SKM-1 treated with dmso at 0.1 percent for 144 hours (cell line): ENCODE measurements at regions not wholly inside any gene's neighbourhood (a gene's known extent, or its start where the extent isn't known, plus 50 kb on each side); places are given as distances from the start of the nearest gene placed in this dataset.
"Not testable (repeated sequence)": the region's sequence is repeated elsewhere in the genome, so short reads cannot be mapped to it uniquely, and the experiment has no call there.

Experiments
- DNase-seq: peaks from one replicate; lab custom pipeline; 2025; ENCODE audit not compliant: unreplicated experiment; lab: John Stamatoyannopoulos, UW

- DNase-seq, result no peak
Measured at GRCh38 chr7:104264285-104264684, 56.5 kb upstream of the ORC5 start.

- peak; percentile 6 for DNase-seq
Measured at GRCh38 chr7:104267701-104268368, 60.0 kb upstream of the ORC5 start.

GRCh38 chr7:104271948-104272347 is 56.5 kb upstream of the LHFPL3 start:
- DNase-seq, result no peak

DNA sequence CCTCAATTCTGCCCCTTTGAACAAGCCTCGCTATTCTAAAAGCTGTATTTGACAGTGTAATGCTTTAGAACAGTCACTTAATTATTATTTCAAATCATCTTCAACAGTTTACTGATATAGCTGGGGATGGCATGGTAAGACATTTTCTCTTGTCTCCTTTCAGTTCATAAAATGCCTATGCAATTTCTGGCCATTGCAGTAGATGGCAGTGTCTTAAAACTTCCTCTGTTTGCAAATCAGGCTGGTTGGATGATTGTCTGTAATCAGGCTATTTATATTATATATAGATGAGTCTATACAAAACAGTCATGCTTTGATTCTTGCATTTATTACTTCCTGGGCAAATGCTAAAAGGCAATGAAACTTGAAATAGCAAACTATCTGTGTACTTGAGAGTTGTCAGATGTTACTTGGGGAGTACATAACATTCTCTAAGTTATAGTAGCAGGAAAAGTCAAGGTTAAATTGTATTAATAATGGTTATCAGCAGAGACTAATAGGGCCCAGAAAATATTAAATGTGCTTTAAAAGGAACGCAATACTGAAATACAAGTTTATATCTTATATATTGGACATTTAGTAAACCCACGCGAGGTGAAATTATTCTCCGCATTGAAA is 55.5 kb upstream of the LHFPL3 start:
- peak; percentile 17 for DNase-seq

DNA sequence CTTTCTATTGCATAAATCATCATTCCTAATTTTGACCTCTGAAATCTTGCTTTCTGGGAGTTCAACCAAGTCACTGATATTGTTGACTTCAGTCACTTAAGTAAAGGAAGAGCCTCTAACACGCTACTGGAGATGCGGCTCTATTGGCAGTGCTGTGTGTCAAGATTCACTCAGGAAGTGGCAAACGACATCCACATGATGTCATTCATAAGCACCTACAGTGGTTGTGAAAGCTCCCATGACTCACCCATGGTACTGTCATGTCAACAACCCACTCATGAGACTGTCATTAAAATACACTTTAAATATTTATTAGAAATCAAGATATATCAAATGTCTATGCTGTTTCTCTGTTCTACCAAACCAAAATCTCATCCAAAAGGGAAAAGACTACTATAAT is 52.5 kb upstream of the LHFPL3 start:
- no peak for DNase-seq

GRCh38 chr7:104276730-104277129 is 51.7 kb upstream of the LHFPL3 start:
- DNase-seq, result not testable (repeated sequence)
